ENCODE measurements at regions not wholly inside any gene's neighbourhood (a gene's known extent, or its start where the extent isn't known, plus 50 kb on each side); places are given as distances from the start of the nearest gene placed in this dataset.

- intact Hi-C loops (cut with DNase I) = no loop called here
- no peak for ATAC-seq
- no peak for DNase-seq
Observed at GRCh38 chr13:47832458-47832972, 168.6 kb downstream of the SUCLA2 start.

- ATAC-seq (no peak), DNase-seq (no peak)
- intact Hi-C loops (cut with DNase I) = no loop called here
Observed at GRCh38 chr13:47831265-47831664, 169.8 kb downstream of the SUCLA2 start.

GRCh38 chr13:47829690-47830089, 171.4 kb downstream of the SUCLA2 start:
- ATAC-seq (no peak), DNase-seq (no peak)
- intact Hi-C loops (cut with DNase I) = no loop called here

- intact Hi-C loops (cut with DNase I) = no loop called here
- peak in 1 of 2 donors; percentile 38 for ATAC-seq
- no peak for DNase-seq
Observed at GRCh38 chr13:47826471-47826870, 174.6 kb downstream of the SUCLA2 start.

GRCh38 chr13:47822036-47822435, 179.0 kb downstream of the SUCLA2 start:
- DNase-seq (no peak), ATAC-seq (no peak)
- intact Hi-C loops (cut with DNase I) = no loop called here

- ATAC-seq = no peak
- intact Hi-C loops (cut with DNase I) = no loop called here
- DNase-seq = no peak
Observed at GRCh38 chr13:47816831-47817230, 184.2 kb downstream of the SUCLA2 start.

GRCh38 chr13:47813718-47814117, 187.4 kb downstream of the SUCLA2 start:
- intact Hi-C loops (cut with DNase I) = no loop called here
- no peak for ATAC-seq
- no peak for DNase-seq

GRCh38 chr13:47809411-47809810, 191.7 kb downstream of the SUCLA2 start:
- DNase-seq = no peak
- intact Hi-C loops (cut with DNase I) = no loop called here
- no peak for ATAC-seq

- intact Hi-C loops (cut with DNase I) = no loop called here
- no peak for ATAC-seq
- DNase-seq = no peak
Observed at GRCh38 chr13:47803131-47803530, 197.9 kb downstream of the SUCLA2 start.

- intact Hi-C loops (cut with DNase I) = no loop called here
- ATAC-seq (no peak), DNase-seq (no peak)
Observed at GRCh38 chr13:47801555-47801954, 199.5 kb downstream of the SUCLA2 start.

- DNase-seq = no peak
- no peak for ATAC-seq
- intact Hi-C loops (cut with DNase I) = no loop called here
Observed at GRCh38 chr13:47800593-47800992, 200.5 kb downstream of the SUCLA2 start.

- ATAC-seq (no peak), DNase-seq (no peak)
- intact Hi-C loops (cut with DNase I) = no loop called here
Observed at GRCh38 chr13:47798906-47799305, 202.2 kb downstream of the SUCLA2 start.

- no peak for DNase-seq
- intact Hi-C loops (cut with DNase I) = no loop called here
- no peak for ATAC-seq
Observed at GRCh38 chr13:47798194-47798593, 202.9 kb downstream of the SUCLA2 start.

- ATAC-seq = no peak
- intact Hi-C loops (cut with DNase I) = no loop called here
- no peak for DNase-seq
Observed at GRCh38 chr13:47796816-47797215, 204.3 kb downstream of the SUCLA2 start.

- intact Hi-C loops (cut with DNase I) = no loop called here
Observed at GRCh38 chr13:47794963-47795362, 206.1 kb downstream of the SUCLA2 start.

GRCh38 chr13:47790755-47791154, 210.3 kb downstream of the SUCLA2 start:
- no peak for ATAC-seq
- intact Hi-C loops (cut with DNase I) = no loop called here

More at GRCh38 chr13:47794963-47795362, 206.1 kb downstream of the SUCLA2 start:
- DNase-seq (no peak), ATAC-seq (no peak)

GRCh38 chr13:47788844-47789243, 212.2 kb downstream of the SUCLA2 start:
- ATAC-seq (no peak), DNase-seq (no peak)
- intact Hi-C loops (cut with DNase I) = no loop called here

More at GRCh38 chr13:47790755-47791154, 210.3 kb downstream of the SUCLA2 start:
- DNase-seq = no peak

GRCh38 chr13:47774671-47774994, 226.4 kb downstream of the SUCLA2 start:
- DNase-seq = no peak
- ATAC-seq = no peak
- intact Hi-C loops (cut with DNase I) = loop anchor here (1.0 to 5.0 kb wide), 3 partner anchors 354 to 942 kb away; no protein-coding TSS in a partner anchor

- DNase-seq = no peak
- intact Hi-C loops (cut with DNase I) = no loop called here
- ATAC-seq = no peak
Observed at GRCh38 chr13:47764817-47765216, 236.3 kb downstream of the SUCLA2 start.

- intact Hi-C loops (cut with DNase I) = no loop called here
- DNase-seq = no peak
- peak in 1 of 2 donors; percentile 61 for ATAC-seq
Observed at GRCh38 chr13:47757466-47758080, 243.5 kb downstream of the SUCLA2 start.

GRCh38 chr13:47747901-47748300, 253.2 kb downstream of the SUCLA2 start:
- intact Hi-C loops (cut with DNase I) = no loop called here
- DNase-seq (no peak), ATAC-seq (no peak)

GRCh38 chr13:47726394-47726793, 274.7 kb downstream of the SUCLA2 start:
- no peak for DNase-seq
- ATAC-seq = no peak
- intact Hi-C loops (cut with DNase I) = no loop called here

Measured in left cardiac atrium (tissue), 4 donors.